Liver (tissue), 8 donors: ENCODE measurements at regions not wholly inside any gene's neighbourhood (a gene's known extent, or its start where the extent isn't known, plus 50 kb on each side); places are given as distances from the start of the nearest gene placed in this dataset.
A peak's percentile ranks its signal among the peaks of the same experiment; 100 is the strongest.

Experiments
- DNase-seq: peaks from one replicate; pipeline ENCODE4 v3.0.0-alpha.2; 2017; ENCODE audit warnings: low spot score
- H3K27ac ChIP-seq, 2 donors: one replicate each; pipeline ENCODE4 v1.7.0; 2013; ENCODE audit warnings: inconsistent platforms in 2 of 2, low read length in 2 of 2, control low read depth in 1 of 2, low read depth in 1 of 2, mild to moderate bottlenecking in 1 of 2
- H3K27me3 ChIP-seq, 4 donors: one replicate each; pipeline versions ENCODE4 v1.6.1 to v1.7.0; 2013; ENCODE audit warnings: low read length in 3 of 4, inconsistent platforms in 1 of 4, mild to moderate bottlenecking in 1 of 4, moderate library complexity in 1 of 4; ENCODE audit not compliant: control insufficient read depth in 4 of 4, insufficient read depth in 4 of 4
- H3K36me3 ChIP-seq, 4 donors: one replicate each; pipeline versions ENCODE4 v1.6.1 to v1.7.0; 2013; ENCODE audit warnings: low read length in 3 of 4, mild to moderate bottlenecking in 3 of 4, low read depth in 1 of 4, moderate library complexity in 1 of 4; ENCODE audit not compliant: control insufficient read depth in 4 of 4, insufficient read depth in 3 of 4
- H3K4me1 ChIP-seq, 4 donors: one replicate each; pipeline versions ENCODE4 v1.6.1 to v1.7.0; 2013; ENCODE audit warnings: low read length in 3 of 4, mild to moderate bottlenecking in 3 of 4, moderate library complexity in 1 of 4; ENCODE audit not compliant: control insufficient read depth in 4 of 4, insufficient read depth in 4 of 4
- H3K4me3 ChIP-seq, 3 donors: one replicate each; pipeline versions ENCODE4 v1.6.1 to v1.7.0; 2013; ENCODE audit warnings: low read length in 3 of 3, control low read depth in 1 of 3, low read depth in 1 of 3, mild to moderate bottlenecking in 1 of 3
- H3K9ac ChIP-seq, 2 donors: one replicate each; pipeline ENCODE4 v1.7.0; 2013; ENCODE audit warnings: low read length in 2 of 2, mild to moderate bottlenecking in 2 of 2, moderate library complexity in 2 of 2, control low read depth in 1 of 2, low read depth in 1 of 2
- H3K9me3 ChIP-seq, 4 donors: one replicate each; pipeline versions ENCODE4 v1.6.1 to v1.7.0; 2013; ENCODE audit warnings: low read length in 3 of 4; ENCODE audit not compliant: control insufficient read depth in 4 of 4
- EGR1 ChIP-seq, 2 donors: IDR thresholded peaks; 2 replicates each; pipeline ENCODE4 v1.6.1; 2016 to 2018; ENCODE audit warnings: antibody characterized with exemption in 2 of 2, low read depth in 2 of 2
- FOXA1 ChIP-seq: IDR thresholded peaks from 2 replicates; pipeline ENCODE4 v1.6.1; 2016; ENCODE audit warnings: antibody characterized with exemption
- FOXA2 ChIP-seq: IDR thresholded peaks from 2 replicates; pipeline ENCODE4 v1.6.1; 2016; ENCODE audit warnings: antibody characterized with exemption
- GABPA ChIP-seq, 2 donors: IDR thresholded peaks in 1 of 2; conservative IDR thresholded peaks in 1 of 2; 2 replicates each; pipeline ENCODE4 v1.6.1; 2016; ENCODE audit warnings: antibody characterized with exemption in 2 of 2, mild to moderate bottlenecking in 1 of 2, moderate library complexity in 1 of 2
- HNF4A ChIP-seq, 2 donors: conservative IDR thresholded peaks; 2 replicates each; pipeline ENCODE4 v1.6.1; 2016; ENCODE audit warnings: antibody characterized with exemption in 2 of 2, mild to moderate bottlenecking in 2 of 2
- HNF4G ChIP-seq: IDR thresholded peaks from 2 replicates; pipeline ENCODE4 v1.6.1; 2016; ENCODE audit warnings: antibody characterized with exemption
- JUND ChIP-seq, 2 donors: IDR thresholded peaks; 2 replicates each; pipeline ENCODE4 v1.6.1; 2016; ENCODE audit warnings: antibody characterized with exemption in 2 of 2
- NR2F2 ChIP-seq: IDR thresholded peaks from 2 replicates; pipeline ENCODE4 v1.6.1; 2016; ENCODE audit warnings: antibody characterized with exemption
- RAD21 ChIP-seq, 2 donors: IDR thresholded peaks; 2 replicates each; pipeline ENCODE4 v1.6.1; 2016; ENCODE audit warnings: antibody characterized with exemption in 2 of 2, mild to moderate bottlenecking in 2 of 2
- REST ChIP-seq: IDR thresholded peaks from 2 replicates; pipeline ENCODE4 v1.6.1; 2016; ENCODE audit warnings: antibody characterized with exemption, mild to moderate bottlenecking
- RXRA ChIP-seq, 2 donors: IDR thresholded peaks; 2 replicates each; pipeline ENCODE4 v1.6.1; 2017 to 2018; ENCODE audit warnings: antibody characterized with exemption in 2 of 2, mild to moderate bottlenecking in 1 of 2
- SP1 ChIP-seq: IDR thresholded peaks from 2 replicates; pipeline ENCODE4 v1.6.1; 2018; ENCODE audit warnings: antibody characterized with exemption, mild to moderate bottlenecking
- TAF1 ChIP-seq: conservative IDR thresholded peaks from 2 replicates; pipeline ENCODE4 v1.6.1; 2016; ENCODE audit warnings: antibody characterized with exemption, mild to moderate bottlenecking
- YY1 ChIP-seq: IDR thresholded peaks from 2 replicates; pipeline ENCODE4 v1.6.1; 2016; ENCODE audit warnings: antibody characterized with exemption, mild to moderate bottlenecking
- WGBS: extraction: QIAGEN DNeasy Blood & Tissue Kit; methylation state at CpG from one replicate; pipeline ENCODE4 v1.1.7; 2013; 5-methylcytosine and 5-hydroxymethylcytosine counted together
- TF ChIP-seq, protein P1 (sequence below): IDR thresholded peaks from 2 replicates; pipeline ENCODE4 v1.6.1; 2016; ENCODE audit warnings: antibody characterized with exemption
- TF ChIP-seq, protein P2 (sequence below): IDR thresholded peaks from 2 replicates; pipeline ENCODE4 v1.6.1; 2016; ENCODE audit warnings: antibody characterized with exemption
- TF ChIP-seq, protein P3 (sequence below): fragments of 150-350 bp; IDR thresholded peaks from 2 replicates; pipeline ENCODE4 v1.5.1; 2017; ENCODE audit warnings: improper control_type of control experiment, low read depth, low read length; ENCODE audit not compliant: missing input control
- TF ChIP-seq, protein P4 (sequence below): IDR thresholded peaks from 2 replicates; pipeline ENCODE4 v1.6.1; 2016; ENCODE audit warnings: antibody characterized with exemption
- donor health status: healthy.
- donor health status: healthy.
- donor health status: healthy.
- donor health status: healthy.
- donor health status: healthy.

DNA sequence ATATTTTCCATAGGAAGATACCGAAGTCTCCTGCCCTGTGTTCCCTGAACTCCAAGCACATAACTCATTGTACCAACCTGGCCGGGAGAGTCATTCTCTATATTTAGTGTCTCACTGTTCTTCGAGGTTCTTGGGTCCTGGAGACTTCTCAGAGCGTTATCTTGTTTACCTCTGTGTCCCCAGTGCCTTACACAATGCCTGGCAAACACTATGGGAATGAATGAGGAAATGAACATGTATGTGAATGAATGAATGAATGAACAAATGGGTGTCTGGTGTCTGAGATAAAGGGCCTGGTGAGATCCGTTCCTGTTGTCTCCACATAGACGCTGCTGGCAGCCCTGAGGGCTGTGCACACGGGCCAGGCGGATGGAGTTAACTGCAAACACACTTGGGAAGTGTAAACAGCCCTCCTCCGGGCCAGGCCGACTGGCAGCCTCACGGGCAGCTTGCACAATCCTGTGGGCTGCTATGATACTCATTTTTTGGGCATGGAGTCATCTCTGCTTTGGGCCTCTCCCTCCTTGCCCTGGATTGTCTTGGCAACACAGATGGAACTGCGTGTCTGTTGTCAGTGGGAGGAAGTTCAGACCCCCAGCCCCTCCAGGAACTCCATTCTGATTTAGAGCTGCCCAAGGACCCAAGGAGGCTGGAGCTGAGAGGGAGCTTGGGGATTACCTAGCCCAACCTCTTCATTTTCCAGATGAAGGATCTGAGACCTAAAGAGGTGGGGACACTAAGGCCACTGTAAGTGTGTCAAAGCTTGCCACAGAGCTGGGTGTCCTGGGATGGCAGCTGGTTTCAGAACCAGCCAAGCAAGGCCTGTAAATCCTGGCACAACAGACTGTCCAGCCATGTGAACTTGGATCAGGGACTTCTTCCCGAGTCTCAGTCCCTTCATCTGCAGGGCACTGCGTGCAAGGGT, 124.4 kb downstream of the INHBB start (continued):
- TF ChIP-seq, protein P1, sequence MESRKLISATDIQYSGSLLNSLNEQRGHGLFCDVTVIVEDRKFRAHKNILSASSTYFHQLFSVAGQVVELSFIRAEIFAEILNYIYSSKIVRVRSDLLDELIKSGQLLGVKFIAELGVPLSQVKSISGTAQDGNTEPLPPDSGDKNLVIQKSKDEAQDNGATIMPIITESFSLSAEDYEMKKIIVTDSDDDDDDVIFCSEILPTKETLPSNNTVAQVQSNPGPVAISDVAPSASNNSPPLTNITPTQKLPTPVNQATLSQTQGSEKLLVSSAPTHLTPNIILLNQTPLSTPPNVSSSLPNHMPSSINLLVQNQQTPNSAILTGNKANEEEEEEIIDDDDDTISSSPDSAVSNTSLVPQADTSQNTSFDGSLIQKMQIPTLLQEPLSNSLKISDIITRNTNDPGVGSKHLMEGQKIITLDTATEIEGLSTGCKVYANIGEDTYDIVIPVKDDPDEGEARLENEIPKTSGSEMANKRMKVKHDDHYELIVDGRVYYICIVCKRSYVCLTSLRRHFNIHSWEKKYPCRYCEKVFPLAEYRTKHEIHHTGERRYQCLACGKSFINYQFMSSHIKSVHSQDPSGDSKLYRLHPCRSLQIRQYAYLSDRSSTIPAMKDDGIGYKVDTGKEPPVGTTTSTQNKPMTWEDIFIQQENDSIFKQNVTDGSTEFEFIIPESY = peak; percentile 30
- peak in 1 of 2 donors; percentile 23 for TF ChIP-seq EGR1 (IDR thresholded peaks at IDR 0.05; ENCODE audit: low read depth in 2 of 2)

DNA sequence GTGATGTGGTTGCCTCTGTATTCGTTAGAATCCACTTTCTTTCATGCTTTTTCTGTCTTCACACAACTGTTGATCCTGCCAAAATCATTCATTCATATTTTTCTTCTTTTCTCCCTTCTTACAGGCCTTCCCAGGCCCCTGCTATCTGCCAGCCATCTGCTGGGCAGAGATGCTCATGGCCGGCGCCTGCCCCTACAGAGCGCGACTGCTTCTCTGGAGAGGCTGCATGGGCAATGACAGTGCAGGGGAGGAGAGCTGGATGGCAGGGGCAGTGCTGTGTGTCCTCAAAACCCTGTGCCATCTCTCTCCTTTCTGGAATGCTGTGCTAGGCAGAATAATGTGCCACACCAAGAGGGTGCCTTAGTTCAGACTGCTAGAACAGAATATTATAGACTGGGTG, 125.2 kb downstream of the INHBB start:
- Histone ChIP-seq H3K36me3 (no peaks in the 10 kb centered on the region), H3K9me3 (no peaks in the 10 kb centered on the region), H3K4me1 (peaks cover 30 to 63% (median 44%) of the 10 kb centered on the region in 4 donors), H3K27me3 (no peaks in the 10 kb centered on the region), H3K9ac (peak overlapping the region in 1 of 2 donors; percentile 64), H3K4me3 (no peak overlapping the region), H3K27ac (peak overlapping the region; percentile 76 to 96)
- WGBS = 87% methylated on average over 5 of the region's 5 CpGs
- no peak for DNase-seq
- no peak for TF ChIP-seq RAD21 (IDR thresholded peaks at IDR 0.05)
- TF ChIP-seq GABPA (IDR thresholded peaks at IDR 0.05 in 1 of 2, conservative IDR thresholded peaks at IDR 0.05 in 1 of 2) = no peak
- no peak for TF ChIP-seq HNF4G
- TF ChIP-seq, protein P2, sequence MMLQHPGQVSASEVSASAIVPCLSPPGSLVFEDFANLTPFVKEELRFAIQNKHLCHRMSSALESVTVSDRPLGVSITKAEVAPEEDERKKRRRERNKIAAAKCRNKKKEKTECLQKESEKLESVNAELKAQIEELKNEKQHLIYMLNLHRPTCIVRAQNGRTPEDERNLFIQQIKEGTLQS = no peak
- no peak for TF ChIP-seq FOXA1
- no peak for TF ChIP-seq EGR1 (IDR thresholded peaks at IDR 0.05; ENCODE audit: low read depth in 2 of 2)
- TF ChIP-seq YY1 = no peak
- no peak for TF ChIP-seq NR2F2
- TF ChIP-seq, protein P3, sequence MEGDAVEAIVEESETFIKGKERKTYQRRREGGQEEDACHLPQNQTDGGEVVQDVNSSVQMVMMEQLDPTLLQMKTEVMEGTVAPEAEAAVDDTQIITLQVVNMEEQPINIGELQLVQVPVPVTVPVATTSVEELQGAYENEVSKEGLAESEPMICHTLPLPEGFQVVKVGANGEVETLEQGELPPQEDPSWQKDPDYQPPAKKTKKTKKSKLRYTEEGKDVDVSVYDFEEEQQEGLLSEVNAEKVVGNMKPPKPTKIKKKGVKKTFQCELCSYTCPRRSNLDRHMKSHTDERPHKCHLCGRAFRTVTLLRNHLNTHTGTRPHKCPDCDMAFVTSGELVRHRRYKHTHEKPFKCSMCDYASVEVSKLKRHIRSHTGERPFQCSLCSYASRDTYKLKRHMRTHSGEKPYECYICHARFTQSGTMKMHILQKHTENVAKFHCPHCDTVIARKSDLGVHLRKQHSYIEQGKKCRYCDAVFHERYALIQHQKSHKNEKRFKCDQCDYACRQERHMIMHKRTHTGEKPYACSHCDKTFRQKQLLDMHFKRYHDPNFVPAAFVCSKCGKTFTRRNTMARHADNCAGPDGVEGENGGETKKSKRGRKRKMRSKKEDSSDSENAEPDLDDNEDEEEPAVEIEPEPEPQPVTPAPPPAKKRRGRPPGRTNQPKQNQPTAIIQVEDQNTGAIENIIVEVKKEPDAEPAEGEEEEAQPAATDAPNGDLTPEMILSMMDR = no peak
- no peak for TF ChIP-seq RXRA (IDR thresholded peaks at IDR 0.05)
- no peak for TF ChIP-seq TAF1
- TF ChIP-seq, protein P1 = no peak
- no peak for TF ChIP-seq HNF4A (conservative IDR thresholded peaks at IDR 0.05)
- no peak for TF ChIP-seq SP1
- TF ChIP-seq REST = no peak
- TF ChIP-seq JUND (IDR thresholded peaks at IDR 0.05) = no peak
- TF ChIP-seq, protein P4, sequence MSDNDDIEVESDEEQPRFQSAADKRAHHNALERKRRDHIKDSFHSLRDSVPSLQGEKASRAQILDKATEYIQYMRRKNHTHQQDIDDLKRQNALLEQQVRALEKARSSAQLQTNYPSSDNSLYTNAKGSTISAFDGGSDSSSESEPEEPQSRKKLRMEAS = no peak
- TF ChIP-seq FOXA2 = no peak
